HG02642 (cell line): ENCODE measurements at regions not wholly inside any gene's neighbourhood (a gene's known extent, or its start where the extent isn't known, plus 50 kb on each side); places are given as distances from the start of the nearest gene placed in this dataset.

ENCODE experiments used
- ATAC-seq: cut with Tn5 transposase; IDR thresholded peaks from one replicate; pipeline ENCODE4 v1.9.1; 2021; ENCODE audit warnings: mild to moderate bottlenecking; ENCODE audit not compliant: unreplicated experiment, poor library complexity

DNA sequence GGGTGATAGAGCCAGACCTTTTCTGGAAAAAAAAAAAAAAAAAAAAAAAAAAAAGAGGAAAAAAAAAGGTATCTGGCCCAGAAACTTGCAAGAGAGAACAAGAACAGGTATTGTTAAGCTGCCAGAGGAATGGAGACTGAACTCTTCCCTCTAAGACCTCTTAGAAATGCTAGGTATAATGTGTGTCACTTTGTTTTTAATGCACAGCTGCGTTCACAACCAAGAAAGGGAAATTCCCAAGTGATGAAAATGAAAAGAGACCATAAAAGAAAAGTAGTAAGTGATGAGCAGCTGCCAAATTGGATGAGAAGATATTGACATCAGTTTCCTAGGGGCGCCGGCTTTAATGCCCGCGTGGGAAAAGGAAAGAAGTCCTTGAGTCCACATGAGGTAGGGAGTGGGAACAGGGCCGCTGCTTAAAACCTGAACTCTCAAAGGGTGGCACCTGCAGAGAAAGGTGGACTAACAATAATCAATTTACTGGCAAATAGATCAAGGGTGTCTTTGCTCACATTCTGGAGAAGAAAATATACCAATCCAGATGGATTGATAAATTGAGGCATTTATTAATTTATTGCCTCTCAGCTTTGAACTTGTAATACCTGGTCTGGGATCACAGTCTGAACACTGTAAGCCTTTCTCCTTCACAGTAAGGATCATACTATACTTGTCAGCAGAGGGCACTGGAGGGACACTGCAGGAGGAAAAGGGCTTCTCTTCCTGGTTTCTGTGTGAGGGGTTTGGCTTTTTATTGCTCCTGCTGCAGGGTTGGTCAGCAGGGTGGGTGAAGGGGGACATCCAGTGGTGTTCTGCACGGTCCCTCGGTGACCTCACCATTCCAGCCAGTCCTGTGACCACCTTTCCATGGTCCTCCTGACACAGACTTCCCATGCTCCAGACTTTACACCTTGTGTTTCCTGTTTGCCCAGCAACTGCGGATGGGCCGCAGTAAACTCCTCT, 131.6 kb downstream of the AQP9 start:
- no peak for ATAC-seq

DNA sequence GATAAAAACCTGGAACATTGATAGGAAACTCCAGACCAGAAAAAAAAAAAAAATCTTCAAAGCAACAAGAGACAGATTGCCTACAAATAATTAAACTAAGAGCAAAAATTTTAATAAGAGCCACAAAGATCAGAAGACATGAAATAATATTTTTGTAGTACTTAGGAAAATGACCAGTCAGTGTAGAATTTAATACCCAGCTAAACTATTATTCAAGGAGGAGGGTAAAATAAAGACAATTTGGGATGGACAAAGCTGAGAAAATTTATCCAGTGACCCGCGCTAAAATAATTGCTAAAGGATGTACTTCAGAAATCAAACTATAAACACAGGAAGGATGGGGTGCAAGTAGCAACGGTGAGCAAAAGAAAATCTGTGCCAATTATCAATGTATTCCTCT, 133.2 kb downstream of the AQP9 start:
- ATAC-seq: no peak

DNA sequence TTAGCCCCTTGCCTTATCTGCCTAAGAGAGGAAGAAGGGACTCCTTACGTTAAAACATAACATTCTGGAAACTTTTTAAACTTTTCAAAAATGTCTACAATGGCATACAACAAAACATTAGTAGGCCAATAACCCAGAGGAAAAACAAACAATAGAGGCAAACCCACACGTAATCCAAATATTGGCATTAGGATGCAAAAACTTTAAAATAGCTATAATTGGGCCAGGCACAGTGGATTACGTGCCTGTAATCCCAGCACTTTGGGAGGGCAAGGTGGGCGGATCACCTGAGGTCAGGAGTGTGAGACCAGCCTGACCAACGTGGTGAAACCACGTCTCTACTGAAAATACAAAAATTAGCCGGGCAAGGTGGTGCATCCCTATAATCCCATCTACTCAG, 134.9 kb downstream of the AQP9 start:
- ATAC-seq: no peak

DNA sequence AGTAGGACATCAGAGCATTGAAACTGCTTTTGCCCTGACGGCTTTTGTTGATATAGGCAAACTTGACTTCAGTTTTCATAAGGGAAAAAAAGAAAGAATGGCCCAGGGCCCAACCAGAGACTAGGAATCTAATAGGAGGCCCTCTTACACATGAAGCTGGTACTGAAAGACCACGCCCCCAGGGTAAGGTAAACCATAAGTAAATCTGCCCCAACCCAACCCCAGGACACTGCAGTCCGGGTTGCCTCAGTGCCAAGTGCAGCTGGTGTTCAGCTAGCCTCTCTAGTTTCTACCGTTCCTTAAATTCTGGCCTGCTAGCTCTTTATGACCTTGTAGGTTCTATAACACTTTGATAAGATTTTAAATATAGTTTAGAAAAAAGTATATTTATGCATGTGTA, 136.7 kb downstream of the AQP9 start:
- ATAC-seq: no peak

DNA sequence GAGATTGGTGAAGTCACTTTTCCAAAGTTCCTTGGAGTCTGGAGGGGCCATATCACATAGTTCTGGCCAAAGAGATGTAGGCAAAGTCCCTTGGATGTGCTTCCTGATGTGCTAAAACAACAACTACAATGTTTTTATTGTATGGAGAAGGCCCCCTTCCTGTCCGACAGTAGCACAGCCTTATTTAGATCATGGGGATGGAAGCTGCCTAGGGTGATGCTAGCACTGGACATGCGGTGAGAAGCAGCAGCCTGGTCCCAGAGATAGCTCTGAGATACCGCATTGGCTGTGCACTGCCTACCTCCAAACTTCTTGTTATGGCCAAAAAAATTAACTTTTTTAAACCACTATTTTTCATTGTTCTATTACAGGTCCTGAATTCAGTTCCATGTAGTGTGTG, 137.6 kb downstream of the AQP9 start:
- ATAC-seq: no peak

DNA sequence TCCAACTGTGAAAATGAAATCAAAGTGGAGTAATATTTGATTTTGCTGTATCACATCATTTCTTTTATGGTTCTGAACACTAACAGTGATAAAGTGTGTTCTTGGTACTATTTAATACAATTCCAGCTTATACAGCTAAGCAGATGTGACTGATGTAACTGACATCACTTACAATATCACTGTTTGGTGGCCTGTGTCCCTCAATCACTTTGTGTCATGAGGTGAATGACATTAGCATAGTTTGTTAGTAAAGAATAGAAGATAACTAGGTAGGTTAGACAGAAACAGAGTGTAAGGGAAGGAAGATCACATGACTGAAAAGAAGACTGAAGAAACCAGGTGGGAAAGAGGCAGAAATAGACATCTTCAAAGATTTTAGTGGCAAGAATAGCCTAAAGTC, 138.7 kb downstream of the AQP9 start:
- ATAC-seq: no peak

DNA sequence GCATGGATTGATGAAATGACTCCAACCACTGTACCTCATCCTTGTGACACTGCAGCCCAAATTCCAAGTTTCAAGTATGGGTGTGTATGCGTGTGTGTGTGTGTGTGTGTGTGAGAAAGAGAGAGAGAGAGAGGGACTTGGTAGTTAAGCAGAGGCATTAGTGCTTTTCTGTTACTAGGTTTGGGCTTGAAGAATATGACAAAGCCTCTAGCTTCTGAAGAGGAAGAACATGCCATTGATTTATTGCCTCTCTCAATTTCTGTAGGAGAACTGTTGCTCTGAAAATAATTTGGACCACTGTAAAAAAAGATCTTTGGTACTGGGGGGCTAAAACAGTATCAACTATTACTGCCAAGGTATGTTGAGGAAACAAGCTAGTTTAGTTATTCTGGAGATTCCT, 139.2 kb downstream of the AQP9 start:
- no peak for ATAC-seq

DNA sequence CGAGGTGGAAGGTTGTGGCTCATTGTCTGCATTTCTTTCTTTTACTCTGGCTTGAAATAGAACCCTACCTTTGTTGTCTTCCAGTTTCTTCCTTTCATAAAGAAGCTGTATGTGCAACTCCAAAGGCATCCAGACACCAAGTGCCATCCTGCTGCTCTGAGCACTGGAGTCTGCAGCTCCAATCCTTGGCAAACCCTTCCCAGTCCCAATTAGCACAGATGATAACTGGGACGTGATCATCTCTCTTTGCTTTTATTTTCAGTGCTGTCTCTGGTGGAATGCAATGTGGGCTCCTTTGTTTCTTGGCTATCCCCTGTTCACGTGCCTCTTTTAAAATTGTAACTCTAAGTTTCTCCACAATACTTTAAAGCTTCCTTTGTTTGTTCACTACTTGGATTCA, 140.9 kb downstream of the AQP9 start:
- ATAC-seq: no peak

DNA sequence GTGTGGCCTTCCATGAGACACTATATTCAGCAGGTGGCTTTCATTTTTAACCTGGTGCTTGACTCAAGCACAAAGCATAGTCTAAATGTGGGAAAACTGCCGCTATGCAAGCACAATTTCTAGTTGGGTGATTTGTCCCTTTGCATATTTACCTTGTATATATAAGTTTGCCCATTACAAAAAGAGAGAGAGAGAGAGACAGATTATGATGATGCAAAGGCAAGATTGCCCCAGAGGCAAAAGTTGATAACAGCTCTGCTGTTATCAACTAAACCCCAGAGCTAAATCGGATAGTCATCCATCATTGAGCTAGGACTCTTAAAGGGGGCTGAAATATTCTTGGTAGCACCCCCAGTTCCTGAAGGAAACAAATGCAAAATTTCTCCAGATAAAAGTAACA, 141.5 kb downstream of the AQP9 start:
- ATAC-seq: no peak

DNA sequence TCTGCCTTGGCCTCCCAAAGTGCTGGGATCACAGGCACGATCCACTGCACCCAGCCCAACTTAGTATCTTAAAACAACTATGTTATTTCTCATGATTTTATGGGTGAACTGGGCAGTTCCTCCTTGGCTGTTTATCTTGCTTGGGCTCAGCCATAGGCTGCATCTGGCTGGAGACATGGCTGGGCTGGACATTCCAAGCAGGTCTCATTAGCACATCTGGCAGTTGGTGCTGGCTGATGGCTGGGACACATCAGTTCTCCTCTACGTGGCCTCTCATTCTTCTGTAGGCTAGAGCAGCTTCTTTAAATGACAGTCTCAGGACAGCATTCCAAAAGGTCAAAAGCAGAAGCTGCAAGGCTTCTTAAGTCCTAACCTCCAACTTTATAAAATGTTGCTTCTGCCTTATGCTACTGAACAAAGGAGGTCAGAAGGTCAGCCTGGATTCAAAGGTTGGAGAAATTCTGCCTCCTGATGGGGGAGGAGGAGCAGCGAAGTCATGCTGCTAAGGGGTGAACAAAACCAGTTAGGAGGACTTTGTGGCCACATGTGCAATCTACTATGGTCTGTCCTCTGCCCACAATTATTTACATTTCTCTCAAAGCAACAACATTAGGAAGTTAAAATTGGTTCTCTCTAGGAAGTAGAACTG, 144.0 kb downstream of the AQP9 start:
- ATAC-seq: no peak

DNA sequence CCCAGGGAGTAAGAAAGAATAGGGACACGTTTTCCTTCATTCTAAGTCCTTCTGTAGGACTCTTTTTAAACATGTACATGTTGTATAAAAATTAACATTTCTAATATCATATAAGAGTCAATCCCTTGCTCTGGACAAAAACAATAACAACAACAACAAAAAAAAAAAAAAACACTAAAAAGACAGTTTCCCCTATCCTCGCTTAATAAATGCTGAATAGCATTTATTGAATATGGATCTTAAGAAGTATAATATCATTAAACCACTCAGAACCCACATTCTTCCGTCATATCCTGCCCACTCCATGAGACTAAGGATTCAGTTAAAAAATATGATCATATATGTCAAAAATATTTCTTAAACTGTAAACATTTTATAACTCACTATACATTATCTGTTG, 145.1 kb downstream of the AQP9 start:
- no peak for ATAC-seq

DNA sequence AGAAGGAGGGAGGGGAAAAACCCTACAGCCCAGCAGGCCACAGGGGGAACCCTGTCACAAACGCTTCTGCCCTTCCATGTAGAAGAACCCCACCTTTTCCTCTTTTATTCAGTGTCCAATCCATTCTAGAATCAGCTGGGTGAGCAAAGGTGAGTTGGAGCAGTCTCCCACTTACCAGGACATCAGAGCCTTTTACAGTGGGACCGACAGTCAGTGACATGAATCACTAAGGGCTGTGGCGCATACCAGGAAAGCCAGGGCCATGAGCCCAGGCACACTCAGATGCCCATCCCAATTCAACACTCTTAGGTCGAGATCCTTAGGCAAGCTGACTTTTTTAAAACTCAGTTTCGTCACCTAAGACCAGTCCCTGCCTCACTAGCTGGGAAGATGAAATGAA, 146.1 kb downstream of the AQP9 start:
- no peak for ATAC-seq

DNA sequence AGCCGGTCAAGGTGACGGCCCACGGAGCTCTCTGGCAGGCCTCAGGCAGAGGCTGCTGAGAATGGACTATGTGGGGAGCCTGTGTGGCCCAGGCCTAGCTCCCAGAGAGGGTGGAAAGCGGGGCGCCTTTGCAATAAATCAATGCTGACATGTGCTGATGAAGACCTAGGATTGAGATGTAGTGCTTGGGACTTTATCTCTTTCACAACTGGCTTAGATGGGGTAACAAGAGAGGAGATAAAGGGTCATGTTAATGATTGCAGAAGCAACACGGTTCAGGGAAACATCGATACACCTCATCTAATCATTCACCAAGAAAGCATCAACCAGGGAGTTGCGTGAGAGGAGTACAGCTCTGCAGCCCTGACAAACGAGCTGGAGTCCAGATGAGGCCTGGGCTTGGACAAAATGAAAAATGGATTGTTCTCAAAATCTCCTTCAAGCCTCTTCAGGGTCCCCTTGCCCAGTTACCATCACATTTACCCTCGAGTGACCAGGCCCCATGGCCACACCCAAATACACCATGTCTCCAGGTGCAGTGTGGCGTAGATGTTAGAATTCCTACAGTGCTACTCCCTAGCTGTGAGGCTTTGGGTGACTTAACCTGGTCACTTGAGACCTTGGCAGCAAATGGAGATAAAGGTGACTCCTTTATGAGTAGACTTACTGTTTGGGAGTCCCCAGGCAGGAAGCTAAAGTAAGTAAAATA, 146.4 kb upstream of the LIPC start:
- ATAC-seq: no peak

DNA sequence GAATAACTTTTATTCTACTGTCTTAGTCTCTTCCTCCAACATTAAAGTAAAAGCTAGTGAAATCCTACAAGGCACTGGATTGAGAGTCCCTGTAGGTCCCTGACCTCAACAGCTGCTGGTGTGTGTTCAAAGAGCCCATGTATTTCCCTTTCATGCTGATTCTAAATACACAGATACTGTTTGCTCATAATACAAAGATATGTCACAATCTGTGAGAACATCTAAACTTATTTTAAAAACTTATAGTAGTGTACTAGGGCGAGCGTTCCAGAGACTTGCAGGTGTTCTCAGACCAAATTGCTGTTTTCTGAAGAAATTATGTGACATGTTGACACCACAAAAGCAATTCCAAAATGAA, 145.9 kb upstream of the LIPC start:
- ATAC-seq: no peak

DNA sequence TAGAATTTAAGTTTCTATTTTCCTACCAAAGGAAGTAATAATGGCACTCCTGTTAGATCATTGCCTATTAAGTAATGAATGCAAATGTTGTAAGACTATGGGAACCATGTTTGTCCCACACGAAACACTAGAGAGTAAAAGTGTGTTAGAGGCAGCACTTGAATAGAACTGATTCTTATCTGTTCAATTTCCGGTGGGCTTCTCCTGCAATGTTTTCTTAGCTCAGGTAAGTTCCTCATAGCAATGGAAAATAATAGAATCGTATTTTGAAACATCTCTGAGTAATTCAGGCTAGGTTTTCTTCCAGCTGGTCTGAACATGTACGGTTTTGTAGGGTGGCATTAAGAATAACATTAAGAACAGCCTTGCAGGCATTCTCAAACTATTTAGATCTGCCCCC, 145.3 kb upstream of the LIPC start:
- ATAC-seq: no peak

DNA sequence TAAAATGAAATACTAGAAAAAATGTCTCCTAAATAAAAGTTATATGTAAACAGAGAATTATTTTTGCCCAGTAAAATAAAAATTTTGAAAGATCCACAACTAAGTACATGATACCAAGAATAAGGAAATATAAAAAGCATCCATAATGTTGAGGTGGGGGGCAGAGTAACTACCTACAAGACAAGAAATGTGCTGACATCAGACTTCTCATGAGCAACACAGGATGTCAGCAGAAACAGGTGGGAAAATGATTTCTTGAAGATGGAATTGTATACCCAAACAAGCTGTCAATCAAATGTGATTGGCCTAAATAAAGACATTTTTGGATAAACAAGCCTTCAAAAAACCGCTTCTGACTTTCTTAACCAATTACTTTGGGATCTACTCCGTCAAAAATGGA, 143.9 kb upstream of the LIPC start:
- no peak for ATAC-seq

DNA sequence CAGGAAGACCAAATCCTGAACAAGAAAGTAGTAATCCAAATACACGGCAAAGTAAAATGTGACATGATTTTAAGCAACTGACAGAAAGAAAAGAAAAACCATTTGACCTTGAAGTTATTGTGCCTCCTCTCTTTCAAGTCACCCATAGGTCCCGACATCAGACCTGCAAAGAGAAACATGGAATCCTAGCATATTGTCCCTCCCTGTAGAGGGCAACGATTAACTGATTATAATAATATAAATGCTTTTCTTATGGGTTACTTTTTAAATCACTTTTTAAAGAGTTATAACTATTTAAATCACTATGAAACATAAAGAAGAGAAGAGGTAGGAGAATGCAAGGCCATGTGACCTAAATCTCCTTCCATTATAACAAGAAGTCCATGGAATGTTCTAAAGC, 143.2 kb upstream of the LIPC start:
- no peak for ATAC-seq

DNA sequence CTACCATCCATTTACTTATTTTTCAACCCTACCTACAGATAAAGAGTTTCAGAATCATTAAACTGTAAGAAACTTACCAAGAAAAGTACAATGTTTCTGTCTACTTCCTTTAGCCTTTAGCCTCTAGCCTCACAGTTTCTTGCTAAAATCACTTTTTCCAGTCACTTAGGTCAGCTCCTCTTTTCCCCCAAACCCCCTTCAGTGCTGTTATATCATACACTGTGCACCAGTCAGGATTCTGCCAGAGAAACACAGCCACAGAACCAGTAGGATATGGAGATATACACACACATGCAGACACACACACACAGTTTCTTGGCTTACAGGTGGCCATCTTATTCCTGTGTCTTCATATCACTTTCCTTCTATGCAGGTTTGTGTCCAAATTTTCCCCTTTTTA, 139.9 kb upstream of the LIPC start:
- ATAC-seq: no peak

DNA sequence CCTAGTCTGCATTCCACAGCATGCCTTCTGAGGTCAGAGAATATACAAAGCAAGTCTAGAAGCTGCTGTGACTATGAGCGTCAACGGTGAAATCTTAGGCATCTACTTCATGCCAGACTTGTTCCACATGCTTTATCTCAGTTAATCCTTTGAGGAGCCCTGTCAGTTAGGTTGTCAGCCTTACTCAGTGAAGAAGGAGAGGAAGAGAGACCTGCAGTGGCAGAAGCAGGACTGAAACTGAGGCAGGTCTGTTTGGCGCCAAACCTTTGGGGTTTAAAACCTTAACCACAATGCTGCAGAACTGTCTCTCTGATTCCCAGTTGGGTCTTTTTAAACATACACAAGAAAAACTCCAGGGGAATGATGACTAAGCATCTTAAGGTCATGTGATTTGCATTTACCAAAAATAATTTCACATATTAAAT, 139.0 kb upstream of the LIPC start:
- no peak for ATAC-seq

DNA sequence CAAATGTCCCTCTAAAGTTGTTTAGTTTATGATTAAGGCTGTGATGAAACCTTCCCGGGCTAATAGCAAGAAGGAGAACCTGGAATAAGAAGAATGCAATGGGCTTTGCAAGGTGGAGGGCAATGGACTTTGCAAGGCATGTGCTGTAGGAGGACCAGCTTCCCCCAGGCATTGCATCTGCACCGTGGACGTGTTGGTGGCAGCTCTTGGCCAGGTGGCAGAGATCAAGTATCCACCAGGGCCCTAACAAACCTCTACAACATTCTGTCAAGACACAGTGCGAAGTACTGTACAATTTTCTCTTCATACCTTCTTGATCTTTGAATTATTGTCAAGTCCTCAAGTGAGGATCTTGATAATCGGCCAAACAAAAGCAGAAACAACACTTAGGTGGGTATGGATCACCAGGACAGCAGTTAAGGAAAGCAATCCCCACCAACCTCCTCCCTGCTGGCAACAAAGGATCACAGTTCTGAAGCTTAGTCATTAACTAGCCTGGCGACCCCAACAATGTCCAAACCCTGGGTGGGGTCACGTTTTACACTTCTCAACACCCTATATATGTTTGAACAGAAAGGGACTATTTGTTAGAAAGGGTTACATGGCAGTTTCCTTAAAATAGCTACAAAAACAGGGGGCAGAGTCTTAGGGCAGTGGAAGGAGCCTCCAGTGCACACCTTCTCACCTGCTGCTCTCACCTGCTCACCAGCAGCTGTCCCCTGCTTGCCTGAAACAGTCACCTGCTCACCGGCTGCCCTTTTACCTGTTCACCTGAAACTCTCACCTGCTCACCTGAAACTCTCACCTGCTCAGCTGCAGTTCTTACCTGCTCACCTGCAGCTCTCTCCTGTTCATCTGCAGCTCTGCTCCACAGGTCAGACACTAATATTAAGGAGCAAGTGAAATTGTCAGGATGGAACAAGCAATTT, 137.9 kb upstream of the LIPC start:
- ATAC-seq: no peak
